ENCODE measurements at regions not wholly inside any gene's neighbourhood (a gene's known extent, or its start where the extent isn't known, plus 50 kb on each side); places are given as distances from the start of the nearest gene placed in this dataset.
A peak's percentile ranks its signal among the peaks of the same experiment; 100 is the strongest.

DNA sequence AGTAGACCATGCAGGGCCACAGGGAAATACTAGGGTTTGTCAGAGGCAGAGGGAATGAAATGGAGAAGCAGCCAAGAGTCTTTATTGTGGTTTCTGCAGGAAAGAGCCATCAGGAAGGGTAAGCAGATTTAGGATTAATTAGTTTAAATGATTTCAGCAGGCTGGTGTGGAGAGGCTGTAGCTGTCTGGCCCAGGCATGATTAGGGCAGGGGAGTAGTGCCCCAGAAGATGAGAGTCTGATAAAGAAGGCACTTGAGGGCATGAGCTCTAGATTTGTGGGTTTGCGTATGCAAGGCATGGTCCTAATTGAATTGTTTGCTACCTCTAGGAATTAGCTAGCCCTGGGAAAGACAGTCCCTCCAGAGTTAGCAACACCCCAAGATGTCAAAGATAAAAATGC is 484.6 kb upstream of the PLXNA2 start:
- no CpG with 5 or more reads among the region's 1 CpG for WGBS (ENCODE audit: insufficient coverage)
- Histone ChIP-seq H4K20me1 (ENCODE audit: insufficient read depth, low read length) (no peaks in the 10 kb centered on the region), H3K27me3 (ENCODE audit: control insufficient read depth in 2 of 2, insufficient read depth in 2 of 2, low read length in 2 of 2) (no peaks in the 10 kb centered on the region), H3K4me1 (ENCODE audit: control insufficient read depth in 1 of 2, insufficient read depth in 2 of 2, low read length in 2 of 2) (peaks cover 0 to 2% of the 10 kb centered on the region in 2 donors), H3K4me3 (replicated peaks in 1 of 3; ENCODE audit: low read depth in 2 of 3, low read length in 3 of 3) (no peak overlapping the region), H3K36me3 (replicated peaks in 1 of 2; ENCODE audit: control insufficient read depth in 1 of 2, insufficient read depth in 2 of 2, low read length in 2 of 2) (no peaks in the 10 kb centered on the region), H3K9ac (ENCODE audit: insufficient read depth, low read length, poor library complexity, severe bottlenecking) (no peak overlapping the region), H2AFZ (ENCODE audit: insufficient read depth, low read depth, low read length, poor library complexity, severe bottlenecking) (no peak overlapping the region), H3K79me2 (ENCODE audit: insufficient read depth, low read length) (no peaks in the 10 kb centered on the region), H3K27ac (ENCODE audit: low read depth in 1 of 2, low read length in 2 of 2) (no peak overlapping the region), H3K4me2 (replicated peaks; ENCODE audit: extremely low read depth, low read length, poor library complexity, severe bottlenecking) (no peak overlapping the region), H3K9me3 (replicated peaks in 1 of 2; ENCODE audit: control insufficient read depth in 1 of 2, insufficient read depth in 1 of 2, low read length in 2 of 2) (no peaks in the 10 kb centered on the region)
- Mint-ChIP-seq H3K36me3 (no peaks in the 10 kb centered on the region), H3K4me3 (no peak overlapping the region), H3K9me3 (no peaks in the 10 kb centered on the region), H3K27me3 (ENCODE audit: low read depth in 3 of 3) (peaks cover 0 to 2% (median 2%) of the 10 kb centered on the region in 3 donors), H3K4me1 (peaks cover 14% of the 10 kb centered on the region), H3K27ac (no peak overlapping the region)
- TF ChIP-seq, protein P1, sequence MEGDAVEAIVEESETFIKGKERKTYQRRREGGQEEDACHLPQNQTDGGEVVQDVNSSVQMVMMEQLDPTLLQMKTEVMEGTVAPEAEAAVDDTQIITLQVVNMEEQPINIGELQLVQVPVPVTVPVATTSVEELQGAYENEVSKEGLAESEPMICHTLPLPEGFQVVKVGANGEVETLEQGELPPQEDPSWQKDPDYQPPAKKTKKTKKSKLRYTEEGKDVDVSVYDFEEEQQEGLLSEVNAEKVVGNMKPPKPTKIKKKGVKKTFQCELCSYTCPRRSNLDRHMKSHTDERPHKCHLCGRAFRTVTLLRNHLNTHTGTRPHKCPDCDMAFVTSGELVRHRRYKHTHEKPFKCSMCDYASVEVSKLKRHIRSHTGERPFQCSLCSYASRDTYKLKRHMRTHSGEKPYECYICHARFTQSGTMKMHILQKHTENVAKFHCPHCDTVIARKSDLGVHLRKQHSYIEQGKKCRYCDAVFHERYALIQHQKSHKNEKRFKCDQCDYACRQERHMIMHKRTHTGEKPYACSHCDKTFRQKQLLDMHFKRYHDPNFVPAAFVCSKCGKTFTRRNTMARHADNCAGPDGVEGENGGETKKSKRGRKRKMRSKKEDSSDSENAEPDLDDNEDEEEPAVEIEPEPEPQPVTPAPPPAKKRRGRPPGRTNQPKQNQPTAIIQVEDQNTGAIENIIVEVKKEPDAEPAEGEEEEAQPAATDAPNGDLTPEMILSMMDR (IDR thresholded peaks at IDR 0.05): no peak
- intact Hi-C loops (cut with micrococcal nuclease): no loop called here
- no peak for DNase-seq

DNA sequence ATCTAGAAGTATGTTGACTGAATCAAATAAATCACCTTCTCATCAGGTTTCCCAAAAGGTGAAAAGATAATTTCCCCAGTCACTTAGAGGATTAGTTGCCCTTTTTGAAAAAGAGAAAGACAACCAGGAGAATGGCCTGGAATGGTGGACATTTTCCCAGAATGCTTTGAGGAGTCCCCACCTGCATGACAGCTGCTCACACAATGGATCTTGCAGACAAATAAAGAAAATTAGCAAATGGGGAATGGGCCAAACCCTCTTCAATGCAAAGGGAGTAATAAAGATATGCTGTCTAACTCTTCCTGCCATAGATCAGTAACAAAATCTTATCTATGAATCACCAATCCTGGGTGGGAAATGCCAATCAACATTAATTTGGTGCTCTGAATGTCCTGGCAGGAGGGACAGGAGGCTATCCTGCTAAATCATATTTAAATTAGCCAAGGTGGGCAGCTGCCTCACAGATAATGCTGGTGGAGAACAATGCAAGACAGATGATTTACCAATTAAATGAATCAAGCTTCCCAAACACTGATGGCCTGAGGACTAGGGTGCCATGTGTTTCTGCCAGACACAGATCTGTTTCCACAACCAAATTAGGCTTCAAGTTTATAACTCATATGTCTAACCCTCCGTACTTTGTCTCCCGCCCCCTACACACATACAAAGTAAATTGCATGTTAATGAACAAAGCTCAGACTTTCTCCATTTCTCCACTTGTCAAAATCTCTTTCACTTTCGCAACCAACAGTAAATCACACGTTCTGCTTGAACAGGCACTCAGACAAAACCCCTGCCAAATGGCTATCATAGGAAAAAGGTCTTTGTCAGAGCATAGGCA is 488.0 kb upstream of the PLXNA2 start:
- peaks cover 0 to 2% (median 2%) of the 10 kb centered on the region in 3 donors for H3K27me3 Mint-ChIP-seq (ENCODE audit: low read depth in 3 of 3)
- intact Hi-C loops (cut with micrococcal nuclease): no loop called here
- no peak overlapping the region for H3K9ac ChIP-seq (ENCODE audit: insufficient read depth, low read length, poor library complexity, severe bottlenecking)
- TF ChIP-seq, protein P1 (IDR thresholded peaks at IDR 0.05): no peak
- H2AFZ ChIP-seq (ENCODE audit: insufficient read depth, low read depth, low read length, poor library complexity, severe bottlenecking): peak overlapping the region; percentile 54
- H3K36me3 ChIP-seq (replicated peaks in 1 of 2; ENCODE audit: control insufficient read depth in 1 of 2, insufficient read depth in 2 of 2, low read length in 2 of 2): no peaks in the 10 kb centered on the region
- peaks cover 9% of the 10 kb centered on the region for H3K4me1 Mint-ChIP-seq
- H3K4me3 ChIP-seq (replicated peaks in 1 of 3; ENCODE audit: low read depth in 2 of 3, low read length in 3 of 3): peak overlapping the region in 2 of 3 experiments; percentile 33 to 62
- H3K27me3 ChIP-seq (ENCODE audit: control insufficient read depth in 2 of 2, insufficient read depth in 2 of 2, low read length in 2 of 2): no peaks in the 10 kb centered on the region
- WGBS (ENCODE audit: insufficient coverage): 0% methylated on average over 2 of the region's 4 CpGs
- DNase-seq: no peak
- peak overlapping the region; percentile 61 for H3K4me2 ChIP-seq (replicated peaks; ENCODE audit: extremely low read depth, low read length, poor library complexity, severe bottlenecking)
- no peak overlapping the region for H3K27ac ChIP-seq (ENCODE audit: low read depth in 1 of 2, low read length in 2 of 2)
- H3K9me3 Mint-ChIP-seq: peaks cover 0 to 5% (median 0%) of the 10 kb centered on the region in 7 donors
- H3K79me2 ChIP-seq (ENCODE audit: insufficient read depth, low read length): no peaks in the 10 kb centered on the region
- H3K4me1 ChIP-seq (ENCODE audit: control insufficient read depth in 1 of 2, insufficient read depth in 2 of 2, low read length in 2 of 2): no peaks in the 10 kb centered on the region
- no peaks in the 10 kb centered on the region for H3K9me3 ChIP-seq (replicated peaks in 1 of 2; ENCODE audit: control insufficient read depth in 1 of 2, insufficient read depth in 1 of 2, low read length in 2 of 2)
- no peak overlapping the region for H3K27ac Mint-ChIP-seq
- no peaks in the 10 kb centered on the region for H4K20me1 ChIP-seq (ENCODE audit: insufficient read depth, low read length)
- peak overlapping the region; percentile 29 to 68 for H3K4me3 Mint-ChIP-seq
- no peaks in the 10 kb centered on the region for H3K36me3 Mint-ChIP-seq
